ENCODE measurements at regions not wholly inside any gene's neighbourhood (a gene's known extent, or its start where the extent isn't known, plus 50 kb on each side); places are given as distances from the start of the nearest gene placed in this dataset.

- Histone ChIP-seq H4K20me1 (ENCODE audit: insufficient read depth) (no peaks in the 10 kb centered on the region), H3K9me3 (ENCODE audit: insufficient read depth, low read depth) (no peaks in the 10 kb centered on the region), H3K4me1 (replicated peaks; ENCODE audit: insufficient read depth) (peaks cover 15% of the 10 kb centered on the region), H3K9me2 (ENCODE audit: insufficient read depth) (no peaks in the 10 kb centered on the region), H3F3A (ENCODE audit: insufficient read depth, low read depth) (peaks cover 7% of the 10 kb centered on the region; the same call in 1 of the 2 replicates), H2AFZ (no peak overlapping the region), H3K36me3 (ENCODE audit: low read depth) (no peaks in the 10 kb centered on the region), H3K27ac (no peak overlapping the region), H3K4me3 (no peak overlapping the region), H3K27me3 (ENCODE audit: insufficient read depth, low read depth) (no peaks in the 10 kb centered on the region), H3K79me2 (ENCODE audit: low read depth) (no peaks in the 10 kb centered on the region), H3K4me2 (no peak overlapping the region)
- ChIA-PET POLR2A (ENCODE audit: unreplicated experiment) (no interaction called here), CTCF (no interaction called here)
- no TSS peak for BruUV-seq (replicated peaks)
- intact Hi-C loops (cut with micrococcal nuclease; ENCODE audit: unreplicated experiment): no loop called here
- no peak for DNase-seq
- TF ChIP-seq EZH2 (IDR thresholded peaks at IDR 0.05; ENCODE audit: low read depth) (no peak), CTCF (conservative IDR thresholded peaks at IDR 0.05) (no peak)
Observed at GRCh38 chr4:128512767-128513322, 225.2 kb upstream of the PGRMC2 start.

- POLR2A ChIA-PET (ENCODE audit: unreplicated experiment): no interaction called here
- Histone ChIP-seq H3F3A (ENCODE audit: insufficient read depth, low read depth) (peaks cover 1% of the 10 kb centered on the region; the same call in 1 of the 2 replicates), H3K9me2 (ENCODE audit: insufficient read depth) (no peaks in the 10 kb centered on the region), H3K27me3 (ENCODE audit: insufficient read depth, low read depth) (no peaks in the 10 kb centered on the region), H3K9me3 (ENCODE audit: insufficient read depth, low read depth) (no peaks in the 10 kb centered on the region), H3K36me3 (ENCODE audit: low read depth) (no peaks in the 10 kb centered on the region), H3K4me2 (no peak overlapping the region), H4K20me1 (ENCODE audit: insufficient read depth) (no peaks in the 10 kb centered on the region), H3K4me3 (no peak overlapping the region), H3K4me1 (replicated peaks; ENCODE audit: insufficient read depth) (peaks cover 8% of the 10 kb centered on the region), H3K27ac (no peak overlapping the region), H3K79me2 (ENCODE audit: low read depth) (no peaks in the 10 kb centered on the region), H2AFZ (no peak overlapping the region)
- intact Hi-C loops (cut with micrococcal nuclease; ENCODE audit: unreplicated experiment): no loop called here
- no TSS peak for BruUV-seq (replicated peaks)
- no peak for DNase-seq
- CTCF ChIA-PET: interaction anchor here (0.6 kb wide), 1 partner anchor 215 kb away, joined by 10 read pairs; no protein-coding TSS in a partner anchor
- no peak for TF ChIP-seq CTCF (conservative IDR thresholded peaks at IDR 0.05)
- no peak for TF ChIP-seq EZH2 (IDR thresholded peaks at IDR 0.05; ENCODE audit: low read depth)
Observed at GRCh38 chr4:128512161-128512560, 224.5 kb upstream of the PGRMC2 start.

- no peaks in the 10 kb centered on the region for H3K36me3 ChIP-seq (ENCODE audit: low read depth)
- H2AFZ ChIP-seq: no peak overlapping the region
- DNase-seq: no peak
- BruUV-seq (replicated peaks): no TSS peak
- TF ChIP-seq EZH2 (IDR thresholded peaks at IDR 0.05; ENCODE audit: low read depth) (no peak), CTCF (conservative IDR thresholded peaks at IDR 0.05) (no peak)
- no peaks in the 10 kb centered on the region for H3K9me2 ChIP-seq (ENCODE audit: insufficient read depth)
- H3F3A ChIP-seq (ENCODE audit: insufficient read depth, low read depth): no peaks in the 10 kb centered on the region
- ChIA-PET POLR2A (ENCODE audit: unreplicated experiment) (interaction anchor here (0.5 kb wide), 1 partner anchor 317 kb away, joined by 6 read pairs; no protein-coding TSS in a partner anchor), CTCF (no interaction called here)
- H3K4me3 ChIP-seq: no peak overlapping the region
- H4K20me1 ChIP-seq (ENCODE audit: insufficient read depth): no peaks in the 10 kb centered on the region
- no peaks in the 10 kb centered on the region for H3K9me3 ChIP-seq (ENCODE audit: insufficient read depth, low read depth)
- no peaks in the 10 kb centered on the region for H3K27me3 ChIP-seq (ENCODE audit: insufficient read depth, low read depth)
- no peaks in the 10 kb centered on the region for H3K4me1 ChIP-seq (replicated peaks; ENCODE audit: insufficient read depth)
- no peak overlapping the region for H3K4me2 ChIP-seq
- no peaks in the 10 kb centered on the region for H3K79me2 ChIP-seq (ENCODE audit: low read depth)
- intact Hi-C loops (cut with micrococcal nuclease; ENCODE audit: unreplicated experiment): no loop called here
- H3K27ac ChIP-seq: no peak overlapping the region
Observed at GRCh38 chr4:128510850-128511249, 223.2 kb upstream of the PGRMC2 start.
